DOHH2 (cell line): ENCODE measurements at regions not wholly inside any gene's neighbourhood (a gene's known extent, or its start where the extent isn't known, plus 50 kb on each side); places are given as distances from the start of the nearest gene placed in this dataset.
"Not testable (repeated sequence)": the region's sequence is repeated elsewhere in the genome, so short reads cannot be mapped to it uniquely, and the experiment has no call there.

ENCODE experiments used
- H3F3A ChIP-seq: fragments of 200-600 bp; sonication (generic), shearing (Covaris generic); 2 replicates; pipeline ENCODE4 v1.6.0; 2016; ENCODE audit warnings: antibody characterized with exemption, mild to moderate bottlenecking; ENCODE audit not compliant: control insufficient read depth, insufficient read depth
- H3K27ac ChIP-seq: fragments of 200-600 bp; sonication (generic); 2 replicates; pipeline ENCODE4 v1.5.1; 2014; ENCODE audit warnings: low read depth, mild to moderate bottlenecking, low read length, moderate library complexity
- H3K27me3 ChIP-seq: fragments of 200-600 bp; sonication (generic); 2 replicates; pipeline ENCODE4 v1.6.1; 2014; ENCODE audit warnings: mild to moderate bottlenecking, low read length, mixed read lengths; ENCODE audit not compliant: control insufficient read depth
- H3K36me3 ChIP-seq: fragments of 200-600 bp; sonication (generic); 2 replicates; pipeline ENCODE4 v1.6.1; 2014; ENCODE audit warnings: mild to moderate bottlenecking, low read length, moderate library complexity, mixed read lengths; ENCODE audit not compliant: control insufficient read depth
- H3K4me1 ChIP-seq: fragments of 200-600 bp; sonication (generic); 2 replicates; pipeline ENCODE4 v1.6.1; 2014; ENCODE audit warnings: mild to moderate bottlenecking, low read length, mixed read lengths; ENCODE audit not compliant: control insufficient read depth
- H3K4me2 ChIP-seq: fragments of 200-600 bp; sonication (generic); 2 replicates; pipeline ENCODE4 v1.6.0; 2014; ENCODE audit warnings: mild to moderate bottlenecking, low read length, moderate library complexity
- H3K4me3 ChIP-seq: fragments of 200-600 bp; sonication (generic); 2 replicates; pipeline ENCODE4 v1.5.1; 2014; ENCODE audit warnings: mild to moderate bottlenecking, low read length, mixed read lengths
- H3K79me2 ChIP-seq: fragments of 200-600 bp; sonication (generic); 2 replicates; pipeline ENCODE4 v1.6.1; 2014; ENCODE audit warnings: mild to moderate bottlenecking, low read length, mixed read lengths; ENCODE audit not compliant: control insufficient read depth
- H3K9me2 ChIP-seq: fragments of 200-600 bp; sonication (generic); replicated peaks from 2 replicates; pipeline ENCODE4 v1.6.1; 2014; ENCODE audit warnings: mild to moderate bottlenecking, low read length, mixed read lengths; ENCODE audit not compliant: control insufficient read depth
- H3K9me3 ChIP-seq: fragments of 200-600 bp; sonication (generic); 2 replicates; pipeline ENCODE4 v1.6.1; 2014; ENCODE audit warnings: antibody characterized with exemption, low read length, mixed read lengths; ENCODE audit not compliant: control insufficient read depth, insufficient read depth
- H4K20me1 ChIP-seq: fragments of 200-600 bp; sonication (generic); 2 replicates; pipeline ENCODE4 v1.6.0; 2014; ENCODE audit warnings: low read depth, mild to moderate bottlenecking, antibody characterized with exemption, low read length, moderate library complexity; ENCODE audit not compliant: control insufficient read depth, insufficient read depth
- EZH2phosphoT487 ChIP-seq: fragments of 200-600 bp; sonication (generic); IDR thresholded peaks from 2 replicates; pipeline ENCODE4 v1.6.1; 2017; ENCODE audit warnings: borderline replicate concordance, mild to moderate bottlenecking, antibody characterized with exemption, low read length, moderate library complexity, mixed read lengths
- TF ChIP-seq, protein P1 (sequence below): fragments of 200-600 bp; sonication (generic); IDR thresholded peaks from one replicate; pipeline ENCODE4 v1.5.1; 2014; ENCODE audit warnings: antibody characterized with exemption, mild to moderate bottlenecking, low read depth, low read length; ENCODE audit not compliant: poor library complexity, severe bottlenecking

DNA sequence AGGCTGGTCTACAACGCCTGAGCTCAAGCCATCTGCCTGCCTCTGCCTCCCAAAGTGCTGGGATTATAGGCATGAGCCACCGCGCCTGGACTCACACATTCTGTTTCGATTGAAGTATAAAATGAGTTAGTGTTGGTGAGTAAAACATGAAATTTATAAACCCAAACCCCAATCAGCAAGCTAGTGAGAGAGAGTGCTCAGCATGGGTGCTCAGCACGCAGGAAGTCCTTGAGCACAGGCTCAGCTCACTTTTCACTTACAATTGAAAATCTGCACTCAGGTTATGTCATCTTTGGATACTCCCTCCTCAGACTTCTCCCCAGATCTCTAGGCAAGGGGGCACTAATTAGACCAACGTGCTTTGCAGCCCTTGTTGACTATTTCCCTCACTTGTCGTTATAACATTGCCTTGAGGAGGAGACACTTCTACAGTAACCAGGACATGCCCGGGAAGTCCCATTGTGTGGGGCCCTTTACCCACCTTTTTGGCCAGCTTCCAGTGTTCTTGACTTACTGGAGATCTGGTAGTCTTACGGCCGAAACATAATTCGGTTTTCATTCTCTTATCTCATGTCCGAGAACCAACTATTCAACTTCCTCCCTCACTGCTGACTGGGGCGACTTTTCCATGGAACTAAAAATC lies 68.5 kb upstream of the AMN1 start:
- Histone ChIP-seq H3K4me2 (no peak overlapping the region), H3K4me3 (no peak overlapping the region), H3K27me3 (no peaks in the 10 kb centered on the region), H3K9me3 (no peaks in the 10 kb centered on the region), H3K27ac (no peak overlapping the region), H3K36me3 (no peaks in the 10 kb centered on the region), H3K9me2 (no peaks in the 10 kb centered on the region), H4K20me1 (no peaks in the 10 kb centered on the region), H3K79me2 (no peaks in the 10 kb centered on the region), H3F3A (no peaks in the 10 kb centered on the region), H3K4me1 (no peaks in the 10 kb centered on the region)
- TF ChIP-seq, protein P1, sequence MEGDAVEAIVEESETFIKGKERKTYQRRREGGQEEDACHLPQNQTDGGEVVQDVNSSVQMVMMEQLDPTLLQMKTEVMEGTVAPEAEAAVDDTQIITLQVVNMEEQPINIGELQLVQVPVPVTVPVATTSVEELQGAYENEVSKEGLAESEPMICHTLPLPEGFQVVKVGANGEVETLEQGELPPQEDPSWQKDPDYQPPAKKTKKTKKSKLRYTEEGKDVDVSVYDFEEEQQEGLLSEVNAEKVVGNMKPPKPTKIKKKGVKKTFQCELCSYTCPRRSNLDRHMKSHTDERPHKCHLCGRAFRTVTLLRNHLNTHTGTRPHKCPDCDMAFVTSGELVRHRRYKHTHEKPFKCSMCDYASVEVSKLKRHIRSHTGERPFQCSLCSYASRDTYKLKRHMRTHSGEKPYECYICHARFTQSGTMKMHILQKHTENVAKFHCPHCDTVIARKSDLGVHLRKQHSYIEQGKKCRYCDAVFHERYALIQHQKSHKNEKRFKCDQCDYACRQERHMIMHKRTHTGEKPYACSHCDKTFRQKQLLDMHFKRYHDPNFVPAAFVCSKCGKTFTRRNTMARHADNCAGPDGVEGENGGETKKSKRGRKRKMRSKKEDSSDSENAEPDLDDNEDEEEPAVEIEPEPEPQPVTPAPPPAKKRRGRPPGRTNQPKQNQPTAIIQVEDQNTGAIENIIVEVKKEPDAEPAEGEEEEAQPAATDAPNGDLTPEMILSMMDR, result no peak
- no peak for TF ChIP-seq EZH2phosphoT487

DNA sequence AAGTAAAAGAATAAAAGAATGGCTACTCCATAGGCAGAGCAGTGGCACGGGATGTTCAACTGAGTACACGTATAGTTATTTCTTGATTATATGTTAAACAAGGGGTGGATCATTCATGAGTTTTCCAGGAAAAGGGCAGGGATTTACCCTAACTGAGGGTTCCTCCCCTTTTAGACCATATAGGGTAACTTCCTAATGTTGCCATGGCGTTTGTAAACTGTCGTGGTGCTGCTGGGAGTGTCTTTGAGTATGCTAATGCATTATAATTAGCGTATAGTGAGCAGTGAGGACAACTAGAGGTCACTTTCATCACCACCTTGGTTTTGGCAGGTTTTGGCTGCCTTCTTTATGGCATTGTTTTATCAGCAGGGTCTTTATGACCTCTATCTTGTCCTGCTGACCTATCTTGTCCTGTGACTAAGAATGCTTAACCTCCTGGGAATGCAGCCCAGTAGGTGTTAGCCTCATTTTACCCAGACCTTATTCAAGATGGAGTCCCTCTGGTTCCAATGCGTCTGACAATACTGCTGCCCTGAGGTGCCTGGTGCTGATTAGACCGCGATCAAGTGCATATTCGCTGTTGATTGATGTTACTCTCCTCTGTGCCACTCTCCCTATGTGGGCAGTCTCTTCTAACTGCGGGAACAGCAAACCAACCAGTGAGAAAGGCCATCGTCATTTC lies 67.6 kb upstream of the AMN1 start:
- TF ChIP-seq, protein P1, result no peak
- Histone ChIP-seq H3K9me2 (no peaks in the 10 kb centered on the region), H3K4me3 (no peak overlapping the region), H3K36me3 (no peaks in the 10 kb centered on the region), H3F3A (no peaks in the 10 kb centered on the region), H4K20me1 (no peaks in the 10 kb centered on the region), H3K4me2 (no peak overlapping the region), H3K79me2 (no peaks in the 10 kb centered on the region), H3K27me3 (no peaks in the 10 kb centered on the region), H3K9me3 (no peaks in the 10 kb centered on the region), H3K27ac (no peak overlapping the region), H3K4me1 (peaks cover 5% of the 10 kb centered on the region)

DNA sequence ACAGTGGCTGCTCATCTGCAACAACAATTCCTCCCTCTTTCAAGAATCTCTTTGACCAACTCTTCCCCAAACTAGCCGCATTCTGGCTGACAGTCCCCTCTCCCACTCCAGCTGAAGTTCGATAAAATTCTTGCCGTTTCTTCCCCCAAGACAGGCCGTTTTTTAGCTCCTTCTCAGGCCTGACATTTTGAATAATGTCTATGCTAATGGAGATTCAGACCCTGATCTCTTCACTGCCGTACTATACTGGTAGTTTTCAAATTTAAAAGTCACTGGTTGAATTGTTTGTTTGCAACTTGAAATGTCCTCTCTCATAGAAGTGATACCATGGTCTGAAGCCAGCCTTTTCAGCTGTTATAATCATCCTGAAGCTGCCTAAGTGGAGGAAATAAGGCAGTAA lies 65.9 kb upstream of the AMN1 start:
- Histone ChIP-seq H3K4me1 (peaks cover 21% of the 10 kb centered on the region), H3K27ac (no peak overlapping the region), H3K9me2 (no peaks in the 10 kb centered on the region), H3F3A (no peaks in the 10 kb centered on the region), H4K20me1 (no peaks in the 10 kb centered on the region), H3K36me3 (no peaks in the 10 kb centered on the region), H3K79me2 (no peaks in the 10 kb centered on the region), H3K27me3 (no peaks in the 10 kb centered on the region), H3K4me3 (no peak overlapping the region), H3K9me3 (no peaks in the 10 kb centered on the region), H3K4me2 (no peak overlapping the region)
- TF ChIP-seq, protein P1, result no peak
- TF ChIP-seq EZH2phosphoT487, result no peak

DNA sequence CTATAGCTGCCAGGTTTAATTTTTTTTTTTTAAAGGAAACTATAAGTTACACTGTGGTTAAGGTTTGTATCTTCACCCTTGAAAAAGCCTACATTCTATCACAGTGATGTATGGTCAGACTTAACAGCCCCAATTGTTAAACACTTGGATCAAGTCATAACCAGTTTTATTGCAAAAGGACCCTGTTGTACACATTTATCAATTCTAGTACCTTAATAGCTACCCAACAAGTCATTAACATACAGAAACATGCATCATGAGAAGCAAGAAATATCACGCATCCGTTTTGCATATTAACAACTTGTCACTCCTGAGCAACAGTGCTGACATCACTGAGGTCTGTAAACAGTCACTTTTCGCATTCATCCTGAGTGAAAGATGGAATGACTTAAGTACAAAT lies 62.4 kb upstream of the AMN1 start:
- H3K27ac ChIP-seq, H3K27me3 ChIP-seq, H3F3A ChIP-seq, H3K79me2 ChIP-seq, H3K9me2 ChIP-seq, H3K9me3 ChIP-seq, H4K20me1 ChIP-seq, H3K4me3 ChIP-seq, H3K36me3 ChIP-seq: not testable (repeated sequence)
- Histone ChIP-seq H3K4me1 (peaks cover 29% of the 10 kb centered on the region), H3K4me2 (peak overlapping the region; percentile 36; the same call in 1 of the 2 replicates)
